WTC11 (cell line): ENCODE measurements at regions not wholly inside any gene's neighbourhood (a gene's known extent, or its start where the extent isn't known, plus 50 kb on each side); places are given as distances from the start of the nearest gene placed in this dataset.

Experiments used
- ATF1 ChIP-seq: sonication (generic); formaldehyde crosslinking; IDR thresholded peaks from 2 replicates; pipeline ENCODE4 v1.8.1; 2023; ENCODE audit warnings: mild to moderate bottlenecking, moderate library complexity, missing genetic modification reagents
- CTCF ChIP-seq: fragments of 200-600 bp; IDR thresholded peaks from 2 replicates; pipeline ENCODE4 v1.8.0; 2022; ENCODE audit warnings: antibody characterized with exemption

- no peak for TF ChIP-seq ATF1
- no peak for TF ChIP-seq CTCF
These were observed 226.2 kb upstream of the ZFHX3 start for GRCh38 chr16:73274140-73274539.
